ENCODE measurements at regions not wholly inside any gene's neighbourhood (a gene's known extent, or its start where the extent isn't known, plus 50 kb on each side); places are given as distances from the start of the nearest gene placed in this dataset.

DNA sequence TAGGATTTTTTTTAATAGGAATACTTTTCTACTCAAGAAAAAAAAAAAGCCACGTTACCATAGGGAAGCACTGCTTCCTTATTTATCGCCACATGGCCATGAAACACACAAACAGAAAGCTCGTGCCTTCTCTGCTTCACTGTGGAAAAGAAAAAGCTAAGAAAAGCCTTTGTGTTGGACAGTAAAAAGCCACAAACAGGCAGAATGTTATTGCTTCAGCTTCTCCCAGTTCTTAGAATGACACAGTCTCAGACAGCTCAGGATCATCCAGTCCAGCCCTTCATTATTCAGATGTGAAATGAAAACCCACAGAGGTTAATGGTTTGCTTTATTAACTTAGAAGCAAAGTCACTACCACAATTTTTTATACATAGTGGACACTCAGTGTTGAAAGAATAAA, 181.6 kb upstream of the NOCT start:
- TF ChIP-seq YY1 (IDR thresholded peaks at IDR 0.05; ENCODE audit: low read depth) (no peak), TEAD4 (IDR thresholded peaks at IDR 0.05) (no peak), TAF1 (IDR thresholded peaks at IDR 0.05; ENCODE audit: low read depth) (no peak), RAD21 (IDR thresholded peaks at IDR 0.05; ENCODE audit: low read depth) (no peak), FOXM1 (IDR thresholded peaks at IDR 0.05; ENCODE audit: borderline replicate concordance, low read depth) (no peak), NFIC (IDR thresholded peaks at IDR 0.05) (no peak), TCF12 (IDR thresholded peaks at IDR 0.05; ENCODE audit: low read depth) (no peak), EP300 (IDR thresholded peaks at IDR 0.05; ENCODE audit: borderline replicate concordance) (no peak), CEBPB (IDR thresholded peaks at IDR 0.05) (no peak), CREB1 (IDR thresholded peaks at IDR 0.05; ENCODE audit: low read depth) (no peak), ZBTB7A (IDR thresholded peaks at IDR 0.05; ENCODE audit: low read depth) (no peak), EGR1 (IDR thresholded peaks at IDR 0.05) (no peak)
- TF ChIP-seq, protein P1, sequence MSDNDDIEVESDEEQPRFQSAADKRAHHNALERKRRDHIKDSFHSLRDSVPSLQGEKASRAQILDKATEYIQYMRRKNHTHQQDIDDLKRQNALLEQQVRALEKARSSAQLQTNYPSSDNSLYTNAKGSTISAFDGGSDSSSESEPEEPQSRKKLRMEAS (IDR thresholded peaks at IDR 0.05): no peak
- TF ChIP-seq, protein P2, sequence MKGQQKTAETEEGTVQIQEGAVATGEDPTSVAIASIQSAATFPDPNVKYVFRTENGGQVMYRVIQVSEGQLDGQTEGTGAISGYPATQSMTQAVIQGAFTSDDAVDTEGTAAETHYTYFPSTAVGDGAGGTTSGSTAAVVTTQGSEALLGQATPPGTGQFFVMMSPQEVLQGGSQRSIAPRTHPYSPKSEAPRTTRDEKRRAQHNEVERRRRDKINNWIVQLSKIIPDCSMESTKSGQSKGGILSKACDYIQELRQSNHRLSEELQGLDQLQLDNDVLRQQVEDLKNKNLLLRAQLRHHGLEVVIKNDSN (IDR thresholded peaks at IDR 0.05): no peak
- TF ChIP-seq, protein P3, sequence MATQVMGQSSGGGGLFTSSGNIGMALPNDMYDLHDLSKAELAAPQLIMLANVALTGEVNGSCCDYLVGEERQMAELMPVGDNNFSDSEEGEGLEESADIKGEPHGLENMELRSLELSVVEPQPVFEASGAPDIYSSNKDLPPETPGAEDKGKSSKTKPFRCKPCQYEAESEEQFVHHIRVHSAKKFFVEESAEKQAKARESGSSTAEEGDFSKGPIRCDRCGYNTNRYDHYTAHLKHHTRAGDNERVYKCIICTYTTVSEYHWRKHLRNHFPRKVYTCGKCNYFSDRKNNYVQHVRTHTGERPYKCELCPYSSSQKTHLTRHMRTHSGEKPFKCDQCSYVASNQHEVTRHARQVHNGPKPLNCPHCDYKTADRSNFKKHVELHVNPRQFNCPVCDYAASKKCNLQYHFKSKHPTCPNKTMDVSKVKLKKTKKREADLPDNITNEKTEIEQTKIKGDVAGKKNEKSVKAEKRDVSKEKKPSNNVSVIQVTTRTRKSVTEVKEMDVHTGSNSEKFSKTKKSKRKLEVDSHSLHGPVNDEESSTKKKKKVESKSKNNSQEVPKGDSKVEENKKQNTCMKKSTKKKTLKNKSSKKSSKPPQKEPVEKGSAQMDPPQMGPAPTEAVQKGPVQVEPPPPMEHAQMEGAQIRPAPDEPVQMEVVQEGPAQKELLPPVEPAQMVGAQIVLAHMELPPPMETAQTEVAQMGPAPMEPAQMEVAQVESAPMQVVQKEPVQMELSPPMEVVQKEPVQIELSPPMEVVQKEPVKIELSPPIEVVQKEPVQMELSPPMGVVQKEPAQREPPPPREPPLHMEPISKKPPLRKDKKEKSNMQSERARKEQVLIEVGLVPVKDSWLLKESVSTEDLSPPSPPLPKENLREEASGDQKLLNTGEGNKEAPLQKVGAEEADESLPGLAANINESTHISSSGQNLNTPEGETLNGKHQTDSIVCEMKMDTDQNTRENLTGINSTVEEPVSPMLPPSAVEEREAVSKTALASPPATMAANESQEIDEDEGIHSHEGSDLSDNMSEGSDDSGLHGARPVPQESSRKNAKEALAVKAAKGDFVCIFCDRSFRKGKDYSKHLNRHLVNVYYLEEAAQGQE (IDR thresholded peaks at IDR 0.05; ENCODE audit: low read depth): no peak

DNA sequence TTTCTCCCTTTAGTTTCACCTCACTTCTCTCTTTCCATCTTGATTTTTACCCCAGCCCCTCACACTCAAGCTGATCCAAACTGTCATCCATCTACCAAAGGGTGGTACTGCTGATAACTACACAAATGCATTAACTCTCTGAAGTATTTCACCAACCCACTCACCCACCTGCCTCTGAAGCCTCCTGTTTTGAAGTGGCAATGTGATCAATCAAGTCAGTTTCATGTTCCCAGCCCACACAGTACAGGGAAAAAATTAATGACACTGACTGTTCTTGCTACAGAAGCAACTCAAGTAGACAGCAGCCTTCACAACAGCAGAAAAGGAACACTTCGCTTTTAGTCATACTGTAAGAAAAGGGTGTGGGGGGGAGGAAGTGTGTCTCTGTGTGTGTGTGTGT, 183.0 kb upstream of the NOCT start:
- no peak for TF ChIP-seq TEAD4 (IDR thresholded peaks at IDR 0.05)
- no peak for TF ChIP-seq RAD21 (IDR thresholded peaks at IDR 0.05; ENCODE audit: low read depth)
- TF ChIP-seq, protein P3 (IDR thresholded peaks at IDR 0.05; ENCODE audit: low read depth): no peak
- TF ChIP-seq CEBPB (IDR thresholded peaks at IDR 0.05): no peak
- TF ChIP-seq, protein P1 (IDR thresholded peaks at IDR 0.05): no peak
- no peak for TF ChIP-seq NFIC (IDR thresholded peaks at IDR 0.05)
- no peak for TF ChIP-seq TCF12 (IDR thresholded peaks at IDR 0.05; ENCODE audit: low read depth)
- TF ChIP-seq, protein P2 (IDR thresholded peaks at IDR 0.05): no peak
- TF ChIP-seq FOXM1 (IDR thresholded peaks at IDR 0.05; ENCODE audit: borderline replicate concordance, low read depth): no peak
- TF ChIP-seq ZBTB7A (IDR thresholded peaks at IDR 0.05; ENCODE audit: low read depth): no peak
- TF ChIP-seq EGR1 (IDR thresholded peaks at IDR 0.05): no peak
- no peak for TF ChIP-seq YY1 (IDR thresholded peaks at IDR 0.05; ENCODE audit: low read depth)
- no peak for TF ChIP-seq EP300 (IDR thresholded peaks at IDR 0.05; ENCODE audit: borderline replicate concordance)
- no peak for TF ChIP-seq TAF1 (IDR thresholded peaks at IDR 0.05; ENCODE audit: low read depth)
- no peak for TF ChIP-seq CREB1 (IDR thresholded peaks at IDR 0.05; ENCODE audit: low read depth)

DNA sequence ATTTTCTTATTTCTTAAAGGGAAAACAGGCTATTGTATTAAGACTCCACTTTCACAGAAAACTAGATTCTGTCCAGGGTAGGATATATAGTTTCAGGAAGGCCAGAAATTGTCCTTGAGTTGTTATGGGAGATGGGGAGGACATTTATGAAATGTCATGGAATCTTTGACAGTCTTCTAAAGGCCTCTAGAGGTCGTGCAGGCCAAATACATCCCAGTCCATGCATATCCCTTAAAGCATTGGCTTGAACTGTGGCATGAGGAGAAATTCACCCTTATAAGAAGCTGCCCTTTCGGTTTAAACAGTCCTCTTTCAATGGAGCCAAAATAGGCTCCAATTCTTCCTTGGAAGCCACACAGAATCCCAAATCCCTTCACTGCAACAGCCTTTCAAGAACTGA, 183.6 kb upstream of the NOCT start:
- TF ChIP-seq TAF1 (IDR thresholded peaks at IDR 0.05; ENCODE audit: low read depth): no peak
- no peak for TF ChIP-seq EP300 (IDR thresholded peaks at IDR 0.05; ENCODE audit: borderline replicate concordance)
- no peak for TF ChIP-seq RAD21 (IDR thresholded peaks at IDR 0.05; ENCODE audit: low read depth)
- no peak for TF ChIP-seq TCF12 (IDR thresholded peaks at IDR 0.05; ENCODE audit: low read depth)

DNA sequence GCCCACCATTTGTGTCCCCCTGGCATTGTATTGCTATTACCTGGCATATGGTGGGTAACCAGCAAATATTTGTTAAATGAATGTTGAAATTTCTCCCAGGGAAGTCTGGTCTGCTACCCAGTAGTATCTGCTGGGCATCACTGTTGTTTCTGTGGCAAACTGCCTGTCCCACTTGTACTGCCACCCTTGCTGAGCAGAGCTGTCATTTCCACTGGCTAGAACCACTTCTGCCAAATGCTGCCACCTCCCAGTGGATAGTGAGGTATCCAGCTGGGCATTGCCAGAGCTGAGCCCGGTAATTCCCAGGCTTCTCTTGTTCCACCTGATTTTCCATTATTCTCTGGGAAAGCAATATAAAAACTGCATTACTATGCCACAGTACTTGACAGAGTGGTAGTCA, 186.7 kb upstream of the NOCT start:
- no peak for TF ChIP-seq TAF1 (IDR thresholded peaks at IDR 0.05; ENCODE audit: low read depth)
- no peak for TF ChIP-seq ZBTB7A (IDR thresholded peaks at IDR 0.05; ENCODE audit: low read depth)
- TF ChIP-seq EGR1 (IDR thresholded peaks at IDR 0.05): no peak
- TF ChIP-seq EP300 (IDR thresholded peaks at IDR 0.05; ENCODE audit: borderline replicate concordance): no peak
- TF ChIP-seq, protein P1 (IDR thresholded peaks at IDR 0.05): no peak

DNA sequence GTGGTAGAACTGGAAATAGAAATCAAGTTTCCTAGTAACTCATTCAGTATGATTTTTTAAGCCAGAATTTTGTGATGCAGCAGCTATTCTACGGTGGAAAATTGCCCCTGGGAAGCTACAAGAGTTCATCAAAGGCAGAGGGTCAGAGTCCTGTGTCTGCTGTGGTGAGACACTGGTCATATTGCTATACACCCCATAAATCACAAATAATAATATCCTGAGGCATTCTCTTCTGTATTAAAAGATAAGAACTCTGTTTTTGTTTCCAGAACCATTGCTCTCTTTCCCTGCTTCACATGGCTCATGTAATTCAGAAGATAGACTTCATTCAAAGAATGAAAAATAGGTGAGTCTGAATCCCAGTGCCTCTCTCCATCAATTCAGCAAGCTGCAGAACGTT, 188.8 kb upstream of the NOCT start:
- no peak for TF ChIP-seq FOXM1 (IDR thresholded peaks at IDR 0.05; ENCODE audit: borderline replicate concordance, low read depth)
- TF ChIP-seq TCF12 (IDR thresholded peaks at IDR 0.05; ENCODE audit: low read depth): no peak
- no peak for TF ChIP-seq ZBTB7A (IDR thresholded peaks at IDR 0.05; ENCODE audit: low read depth)
- no peak for TF ChIP-seq EGR1 (IDR thresholded peaks at IDR 0.05)
- no peak for TF ChIP-seq TAF1 (IDR thresholded peaks at IDR 0.05; ENCODE audit: low read depth)
- TF ChIP-seq TEAD4 (IDR thresholded peaks at IDR 0.05): no peak
- TF ChIP-seq, protein P1 (IDR thresholded peaks at IDR 0.05): no peak
- TF ChIP-seq, protein P3 (IDR thresholded peaks at IDR 0.05; ENCODE audit: low read depth): no peak
- no peak for TF ChIP-seq CEBPB (IDR thresholded peaks at IDR 0.05)
- no peak for TF ChIP-seq EP300 (IDR thresholded peaks at IDR 0.05; ENCODE audit: borderline replicate concordance)
- TF ChIP-seq RAD21 (IDR thresholded peaks at IDR 0.05; ENCODE audit: low read depth): no peak
- TF ChIP-seq CREB1 (IDR thresholded peaks at IDR 0.05; ENCODE audit: low read depth): no peak
- no peak for TF ChIP-seq NFIC (IDR thresholded peaks at IDR 0.05)
- TF ChIP-seq, protein P2 (IDR thresholded peaks at IDR 0.05): no peak
- TF ChIP-seq YY1 (IDR thresholded peaks at IDR 0.05; ENCODE audit: low read depth): no peak

All from Ishikawa (cell line).